ENCODE measurements at regions not wholly inside any gene's neighbourhood (a gene's known extent, or its start where the extent isn't known, plus 50 kb on each side); places are given as distances from the start of the nearest gene placed in this dataset.

GRCh38 chr17:34172390-34172918 is 82.6 kb upstream of the CCL2 start:
- ATAC-seq = no peak
- TF ChIP-seq CTCF (IDR thresholded peaks at IDR 0.05) = no peak

GRCh38 chr17:34173241-34173640 is 81.8 kb upstream of the CCL2 start:
- Histone ChIP-seq H3K4me3 (no peak overlapping the region), H3K27ac (no peak overlapping the region), H3K36me3 (no peaks in the 10 kb centered on the region), H3K9me3 (no peaks in the 10 kb centered on the region), H3K4me1 (peaks cover 23% of the 10 kb centered on the region), H3K27me3 (no peaks in the 10 kb centered on the region)
- intact Hi-C loops (cut with DNase I) = no loop called here
- no peak for TF ChIP-seq CTCF (IDR thresholded peaks at IDR 0.05)
- DNase-seq (no peak), ATAC-seq (no peak)

More at GRCh38 chr17:34172390-34172918, 82.6 kb upstream of the CCL2 start:
- H3K4me3 ChIP-seq = no peak overlapping the region
- no peaks in the 10 kb centered on the region for H3K27me3 ChIP-seq
- H3K27ac ChIP-seq = no peak overlapping the region
- H3K9me3 ChIP-seq = no peaks in the 10 kb centered on the region
- H3K4me1 ChIP-seq = peaks cover 16% of the 10 kb centered on the region
- intact Hi-C loops (cut with DNase I) = no loop called here
- no peaks in the 10 kb centered on the region for H3K36me3 ChIP-seq
- no peak for DNase-seq

- no peak for ATAC-seq
- no peaks in the 10 kb centered on the region for H3K27me3 ChIP-seq
- H3K9me3 ChIP-seq = no peaks in the 10 kb centered on the region
- DNase-seq = no peak
- intact Hi-C loops (cut with DNase I) = no loop called here
- H3K36me3 ChIP-seq = no peaks in the 10 kb centered on the region
- TF ChIP-seq CTCF (IDR thresholded peaks at IDR 0.05) = no peak
- H3K27ac ChIP-seq = no peak overlapping the region
- no peak overlapping the region for H3K4me3 ChIP-seq
- peaks cover 27% of the 10 kb centered on the region for H3K4me1 ChIP-seq
These were observed 80.6 kb upstream of the CCL2 start for GRCh38 chr17:34174496-34174895.

GRCh38 chr17:34176440-34176839 is 78.6 kb upstream of the CCL2 start:
- H3K36me3 ChIP-seq = no peaks in the 10 kb centered on the region
- H3K27me3 ChIP-seq = no peaks in the 10 kb centered on the region
- ATAC-seq = no peak
- DNase-seq = no peak
- no peaks in the 10 kb centered on the region for H3K9me3 ChIP-seq
- intact Hi-C loops (cut with DNase I) = no loop called here
- no peak overlapping the region for H3K4me3 ChIP-seq
- TF ChIP-seq CTCF (IDR thresholded peaks at IDR 0.05) = no peak
- H3K4me1 ChIP-seq = peaks cover 27% of the 10 kb centered on the region
- no peak overlapping the region for H3K27ac ChIP-seq

- H3K4me1 ChIP-seq = peaks cover 27% of the 10 kb centered on the region
- no peak overlapping the region for H3K4me3 ChIP-seq
- DNase-seq (no peak), ATAC-seq (no peak)
- H3K36me3 ChIP-seq = no peaks in the 10 kb centered on the region
- intact Hi-C loops (cut with DNase I) = no loop called here
- H3K9me3 ChIP-seq = no peaks in the 10 kb centered on the region
- TF ChIP-seq CTCF (IDR thresholded peaks at IDR 0.05) = no peak
- H3K27me3 ChIP-seq = no peaks in the 10 kb centered on the region
- H3K27ac ChIP-seq = no peak overlapping the region
These were observed 77.4 kb upstream of the CCL2 start for GRCh38 chr17:34177642-34178041.

- intact Hi-C loops (cut with DNase I) = no loop called here
- Histone ChIP-seq H3K27me3 (no peaks in the 10 kb centered on the region), H3K9me3 (no peaks in the 10 kb centered on the region), H3K27ac (no peak overlapping the region), H3K36me3 (no peaks in the 10 kb centered on the region), H3K4me3 (no peak overlapping the region), H3K4me1 (peaks cover 24% of the 10 kb centered on the region)
- no peak for ATAC-seq
- no peak for DNase-seq
- no peak for TF ChIP-seq CTCF (IDR thresholded peaks at IDR 0.05)
These were observed 77.0 kb upstream of the CCL2 start for GRCh38 chr17:34178092-34178491.

Measured in upper lobe of right lung (tissue), 1 donor.